Activated CD4-positive, alpha-beta T cell treated with anti-CD3 and anti-CD28 coated beads, Interleukin-10, Interleukin-2, amounts not matched to agents 100 ng/mL and 50 ng/mL, durations not matched to agents 16 hours and 8 hours (primary cell): ENCODE measurements at regions not wholly inside any gene's neighbourhood (a gene's known extent, or its start where the extent isn't known, plus 50 kb on each side); places are given as distances from the start of the nearest gene placed in this dataset.
"Not testable (repeated sequence)": the region's sequence is repeated elsewhere in the genome, so short reads cannot be mapped to it uniquely, and the experiment has no call there.

Source experiments
- DNase-seq: peaks from one replicate; pipeline ENCODE4 v3.0.0-alpha.2; 2020

- no peak for DNase-seq
Measured at GRCh38 chr7:89401099-89401498, 605.6 kb upstream of the TEX47 start.

GRCh38 chr7:89401690-89402089, 606.2 kb upstream of the TEX47 start:
- no peak for DNase-seq

- DNase-seq = no peak
Measured at GRCh38 chr7:89451911-89452310, 656.4 kb upstream of the TEX47 start.

GRCh38 chr7:89456556-89456955, 661.0 kb upstream of the TEX47 start:
- no peak for DNase-seq

- no peak for DNase-seq
Measured at GRCh38 chr7:89458114-89458513, 662.6 kb upstream of the TEX47 start.

- no peak for DNase-seq
Measured at GRCh38 chr7:89474456-89474855, 678.9 kb upstream of the TEX47 start.

- DNase-seq = no peak
Measured at GRCh38 chr7:89477991-89478390, 676.3 kb upstream of the STEAP1 start.

- DNase-seq = no peak
Measured at GRCh38 chr7:89495704-89496103, 658.6 kb upstream of the STEAP1 start.

GRCh38 chr7:89500084-89500483, 654.2 kb upstream of the STEAP1 start:
- DNase-seq = no peak

- DNase-seq = no peak
Measured at GRCh38 chr7:89503281-89503680, 651.0 kb upstream of the STEAP1 start.

- DNase-seq = no peak
Measured at GRCh38 chr7:89507034-89507433, 647.2 kb upstream of the STEAP1 start.

- no peak for DNase-seq
Measured at GRCh38 chr7:89511900-89512299, 642.4 kb upstream of the STEAP1 start.

GRCh38 chr7:89514970-89515369, 639.3 kb upstream of the STEAP1 start:
- DNase-seq = no peak

GRCh38 chr7:89517815-89518214, 636.5 kb upstream of the STEAP1 start:
- DNase-seq = no peak

GRCh38 chr7:89549768-89550167, 604.5 kb upstream of the STEAP1 start:
- DNase-seq = no peak

GRCh38 chr7:89554209-89554608, 600.1 kb upstream of the STEAP1 start:
- DNase-seq = no peak

- DNase-seq = no peak
Measured at GRCh38 chr7:89559596-89559995, 594.7 kb upstream of the STEAP1 start.

- no peak for DNase-seq
Measured at GRCh38 chr7:89563597-89563996, 590.7 kb upstream of the STEAP1 start.

- no peak for DNase-seq
Measured at GRCh38 chr7:89584896-89585295, 569.4 kb upstream of the STEAP1 start.

- no peak for DNase-seq
Measured at GRCh38 chr7:89593125-89593524, 561.1 kb upstream of the STEAP1 start.

- DNase-seq = no peak
Measured at GRCh38 chr7:89602984-89603383, 551.3 kb upstream of the STEAP1 start.

GRCh38 chr7:89605362-89605761, 548.9 kb upstream of the STEAP1 start:
- no peak for DNase-seq

GRCh38 chr7:89606511-89606910, 547.8 kb upstream of the STEAP1 start:
- DNase-seq = no peak

GRCh38 chr7:89607792-89608191, 546.5 kb upstream of the STEAP1 start:
- DNase-seq = peak; percentile 23

- DNase-seq = not testable (repeated sequence)
Measured at GRCh38 chr7:89616829-89617228, 537.4 kb upstream of the STEAP1 start.

GRCh38 chr7:89618274-89618673, 536.0 kb upstream of the STEAP1 start:
- DNase-seq = no peak
